GM12891 (cell line): ENCODE measurements at regions not wholly inside any gene's neighbourhood (a gene's known extent, or its start where the extent isn't known, plus 50 kb on each side); places are given as distances from the start of the nearest gene placed in this dataset.

Experiments used
- PAX5 ChIP-seq: IDR thresholded peaks from 2 replicates; pipeline ENCODE4 v1.6.1; 2011; ENCODE audit warnings: low read length, moderate library complexity, mild to moderate bottlenecking; ENCODE audit not compliant: insufficient read depth, severe bottlenecking
- POLR2A ChIP-seq: IDR thresholded peaks from 2 replicates; pipeline ENCODE4 v1.6.1; 2011; ENCODE audit warnings: low read depth, low read length, control low read depth
- POLR2AphosphoS5 ChIP-seq: IDR thresholded peaks from 2 replicates; pipeline ENCODE4 v1.6.1; 2011; ENCODE audit warnings: low read depth, low read length, control low read depth
- POU2F2 ChIP-seq: IDR thresholded peaks from 2 replicates; pipeline ENCODE4 v1.6.1; 2011; ENCODE audit warnings: low read depth, mild to moderate bottlenecking, control low read depth, low read length, moderate library complexity
- SPI1 ChIP-seq: IDR thresholded peaks from 2 replicates; pipeline ENCODE4 v1.6.1; 2011; ENCODE audit warnings: low read depth, low read length, control low read depth
- TAF1 ChIP-seq: IDR thresholded peaks from 2 replicates; pipeline ENCODE4 v1.6.1; 2011; ENCODE audit warnings: low read depth, low read length, control low read depth

DNA sequence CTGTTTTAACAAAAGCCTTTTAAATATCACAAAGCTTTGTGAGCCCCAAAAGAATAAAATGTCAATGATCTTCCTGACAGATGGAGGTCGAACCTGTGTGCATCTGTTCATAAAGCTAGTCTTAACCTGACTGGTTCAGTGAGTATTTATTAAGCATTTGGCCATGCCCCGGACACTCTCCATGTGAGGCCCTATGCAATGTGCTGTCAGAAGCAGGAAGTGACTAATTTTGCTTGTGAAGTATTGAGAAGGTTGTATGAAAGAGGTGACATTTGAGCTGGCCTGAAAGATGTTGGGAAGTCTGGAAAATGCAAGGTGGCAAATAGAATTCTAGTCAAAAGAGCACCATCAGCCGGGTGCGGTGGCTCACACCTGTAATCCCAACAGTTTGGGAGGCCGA, 171.4 kb downstream of the MSL3 start:
- no peak for TF ChIP-seq POLR2A
- TF ChIP-seq POLR2AphosphoS5: no peak
- no peak for TF ChIP-seq TAF1
- no peak for TF ChIP-seq SPI1
- TF ChIP-seq POU2F2: no peak
- no peak for TF ChIP-seq PAX5
